ENCODE measurements at regions not wholly inside any gene's neighbourhood (a gene's known extent, or its start where the extent isn't known, plus 50 kb on each side); places are given as distances from the start of the nearest gene placed in this dataset.

DNA sequence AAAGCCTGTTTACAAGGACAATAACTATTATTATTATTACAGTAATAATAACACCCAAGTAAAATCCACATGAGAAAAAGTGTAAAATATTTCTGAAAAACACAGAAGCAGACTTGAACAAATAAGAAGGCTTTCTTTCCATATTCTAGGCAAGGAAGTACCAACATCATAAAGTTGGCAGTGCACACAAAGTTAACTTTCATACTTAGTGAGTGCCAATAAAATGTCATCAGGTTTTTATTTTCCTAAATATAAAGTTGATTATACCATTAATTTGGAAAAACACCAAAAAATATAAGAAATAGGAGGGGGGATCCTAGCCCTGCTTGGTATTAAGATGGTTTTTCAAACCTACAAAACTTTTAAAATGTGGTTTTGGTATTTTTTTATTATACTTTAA lies 161.4 kb downstream of the PRELID2 start:
- TF ChIP-seq POLR2A (IDR thresholded peaks at IDR 0.05; ENCODE audit: low read length) (no peak), GATA1 (IDR thresholded peaks at IDR 0.05; ENCODE audit: low read depth, low read length) (no peak)
